ENCODE measurements at regions not wholly inside any gene's neighbourhood (a gene's known extent, or its start where the extent isn't known, plus 50 kb on each side); places are given as distances from the start of the nearest gene placed in this dataset.

DNA sequence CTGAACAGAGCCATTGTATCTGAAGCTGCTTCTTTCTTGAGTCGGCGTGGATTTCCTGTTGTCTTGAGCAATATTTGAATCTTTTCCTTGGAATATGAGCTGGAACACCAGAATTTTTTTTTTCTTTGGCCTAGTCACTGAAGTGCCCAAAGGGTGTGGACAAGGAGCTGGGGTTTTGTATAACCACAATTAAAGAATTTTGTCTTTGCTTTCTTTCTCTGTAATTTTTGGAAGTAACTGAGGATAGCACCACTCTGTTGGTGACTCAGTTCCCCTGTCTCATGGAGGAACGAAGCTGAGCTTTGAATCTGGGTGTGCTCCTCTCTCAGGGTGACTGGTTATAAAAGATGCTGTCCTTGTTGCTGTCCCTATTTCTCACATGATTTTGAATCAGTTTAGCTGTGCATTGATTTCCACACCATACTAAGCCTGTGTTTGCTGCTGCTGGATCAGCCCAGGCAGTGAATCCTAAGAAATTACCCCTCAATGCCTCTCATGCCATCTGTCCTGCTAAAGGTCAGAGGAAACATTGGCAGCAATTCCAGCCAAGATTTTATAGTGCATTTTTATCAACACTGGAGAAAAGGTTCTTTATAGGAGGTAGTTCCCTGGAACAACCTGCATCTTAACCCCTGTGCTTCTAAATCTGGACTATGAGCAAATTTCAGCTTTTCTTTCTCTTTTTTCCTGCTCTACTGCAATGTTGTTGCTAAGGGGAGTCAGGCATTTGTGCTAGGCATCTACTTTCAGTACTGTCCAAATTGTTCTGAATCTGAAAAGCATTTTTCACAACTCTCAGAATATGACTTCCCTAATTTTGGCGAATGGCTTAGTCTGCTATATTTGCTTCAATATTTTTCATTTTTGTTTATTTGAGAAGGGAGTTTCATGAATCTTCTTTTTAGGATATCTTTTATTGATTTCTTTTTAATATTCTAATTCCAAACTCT lies 540.8 kb downstream of the SOX6 start:
- 0 out of 2 replicates have a peak, but pooled peaks cover 2% of the 10 kb centered on the region for H3K27me3 ChIP-seq (ENCODE audit: low read depth)
- no peak overlapping the region for H3K4me3 ChIP-seq
- H3K9me3 ChIP-seq: no peaks in the 10 kb centered on the region
- no peaks in the 10 kb centered on the region for H3K4me1 ChIP-seq
- H3K36me3 ChIP-seq (replicated peaks): no peaks in the 10 kb centered on the region
- no peak for DNase-seq (ENCODE audit: low spot score in 2 of 2)
- in situ Hi-C loops (cut with MboI; ENCODE audit: low sequenced_read_pairs): no loop called here

DNA sequence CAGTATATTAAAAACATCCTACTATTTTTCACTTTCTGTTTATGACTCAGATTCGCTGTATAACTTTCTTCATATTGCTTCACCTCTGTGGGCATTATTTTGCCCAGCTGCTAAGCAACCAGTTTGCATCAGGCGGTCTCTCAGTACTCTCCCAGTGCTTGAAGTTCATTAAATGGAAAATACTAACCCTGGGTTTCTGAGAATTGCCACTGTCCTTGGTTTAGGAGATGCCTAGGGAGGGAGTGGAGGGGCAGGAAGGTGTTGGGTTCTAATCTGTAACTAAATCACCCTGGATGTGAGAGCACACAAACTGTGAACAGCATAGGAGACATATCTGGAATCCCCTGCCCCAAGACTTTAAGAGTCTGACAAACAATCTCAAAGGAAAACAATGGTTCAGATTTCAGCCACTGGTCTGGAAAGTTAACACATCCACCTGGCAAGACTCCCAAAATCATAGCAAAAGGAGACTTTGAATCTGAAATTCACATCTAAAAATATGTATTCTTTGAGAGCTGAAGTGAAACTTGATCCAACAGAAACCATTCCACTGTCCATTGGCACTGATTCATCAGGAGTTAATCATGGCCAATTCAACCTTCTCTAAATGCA lies 540.0 kb downstream of the SOX6 start:
- in situ Hi-C loops (cut with MboI; ENCODE audit: low sequenced_read_pairs): no loop called here
- DNase-seq (ENCODE audit: low spot score in 2 of 2): no peak

DNA sequence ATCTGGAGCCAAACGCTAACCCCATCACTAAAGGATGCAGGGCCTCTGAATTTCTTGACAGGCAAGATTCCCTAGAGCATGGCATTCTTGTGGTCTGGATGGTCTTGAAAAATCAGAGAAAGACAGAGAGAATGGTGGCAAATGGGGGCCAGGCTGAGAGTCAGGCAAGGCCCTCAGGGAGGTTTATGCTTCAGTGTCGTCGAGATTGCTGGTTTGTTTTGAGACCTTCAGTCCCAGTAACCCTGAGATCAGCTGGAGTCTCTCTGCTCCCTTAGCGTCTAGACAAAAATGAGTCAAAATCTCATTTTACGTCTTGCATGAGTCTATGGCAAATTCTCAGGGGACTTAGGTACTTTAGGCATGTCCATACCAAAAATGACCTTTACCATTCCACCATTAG lies 539.3 kb downstream of the SOX6 start:
- in situ Hi-C loops (cut with MboI; ENCODE audit: low sequenced_read_pairs): no loop called here
- no peak overlapping the region for H3K4me3 ChIP-seq
- H3K9me3 ChIP-seq: no peaks in the 10 kb centered on the region
- no peaks in the 10 kb centered on the region for H3K36me3 ChIP-seq (replicated peaks)
- DNase-seq (ENCODE audit: low spot score in 2 of 2): no peak
- no peaks in the 10 kb centered on the region for H3K4me1 ChIP-seq
- H3K27me3 ChIP-seq (ENCODE audit: low read depth): no peaks in the 10 kb centered on the region; the same call in 1 of the 2 replicates

More for the DNA sequence above, 540.0 kb downstream of the SOX6 start:
- Histone ChIP-seq H3K27me3 (ENCODE audit: low read depth) (no peaks in the 10 kb centered on the region; the same call in 1 of the 2 replicates), H3K36me3 (replicated peaks) (no peaks in the 10 kb centered on the region), H3K4me1 (no peaks in the 10 kb centered on the region), H3K4me3 (no peak overlapping the region), H3K9me3 (no peaks in the 10 kb centered on the region)

DNA sequence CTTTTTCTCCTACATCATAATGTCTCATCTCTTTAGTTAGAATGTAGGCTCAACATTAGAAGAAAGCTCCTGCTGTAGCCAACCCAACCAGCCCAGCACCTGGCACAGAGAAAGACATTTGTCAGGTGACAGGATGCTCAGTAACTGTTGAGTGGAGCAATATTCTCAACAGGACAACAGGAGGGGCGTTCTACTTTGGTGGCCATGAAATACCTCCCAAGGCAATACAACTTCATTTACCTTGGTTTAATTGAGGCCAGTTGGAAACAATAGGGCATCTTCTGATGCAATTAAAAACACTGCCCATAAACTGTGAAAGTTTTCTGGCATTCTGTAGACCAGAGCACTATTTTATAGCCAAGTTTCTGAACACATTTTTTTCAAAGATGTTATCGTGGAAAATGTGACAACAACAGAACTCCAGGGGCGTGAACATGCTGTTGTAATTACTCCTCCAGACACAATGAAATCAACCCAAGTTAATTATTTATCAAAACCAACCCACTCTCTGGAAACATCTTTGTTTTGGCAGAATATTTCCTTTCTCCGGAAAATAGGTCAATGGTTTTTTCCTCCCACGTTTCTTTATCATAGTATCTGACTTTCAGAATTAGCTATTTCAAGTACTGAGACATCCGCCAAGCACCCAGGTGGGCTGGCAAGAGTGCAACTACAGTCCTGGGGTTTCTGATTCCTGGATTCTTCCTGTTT lies 538.1 kb downstream of the SOX6 start:
- Histone ChIP-seq H3K4me3 (no peak overlapping the region), H3K9me3 (no peaks in the 10 kb centered on the region), H3K27me3 (ENCODE audit: low read depth) (no peaks in the 10 kb centered on the region; the same call in none of the 2 replicates), H3K4me1 (no peaks in the 10 kb centered on the region), H3K36me3 (replicated peaks) (no peaks in the 10 kb centered on the region)
- in situ Hi-C loops (cut with MboI; ENCODE audit: low sequenced_read_pairs): no loop called here
- no peak for DNase-seq (ENCODE audit: low spot score in 2 of 2)

DNA sequence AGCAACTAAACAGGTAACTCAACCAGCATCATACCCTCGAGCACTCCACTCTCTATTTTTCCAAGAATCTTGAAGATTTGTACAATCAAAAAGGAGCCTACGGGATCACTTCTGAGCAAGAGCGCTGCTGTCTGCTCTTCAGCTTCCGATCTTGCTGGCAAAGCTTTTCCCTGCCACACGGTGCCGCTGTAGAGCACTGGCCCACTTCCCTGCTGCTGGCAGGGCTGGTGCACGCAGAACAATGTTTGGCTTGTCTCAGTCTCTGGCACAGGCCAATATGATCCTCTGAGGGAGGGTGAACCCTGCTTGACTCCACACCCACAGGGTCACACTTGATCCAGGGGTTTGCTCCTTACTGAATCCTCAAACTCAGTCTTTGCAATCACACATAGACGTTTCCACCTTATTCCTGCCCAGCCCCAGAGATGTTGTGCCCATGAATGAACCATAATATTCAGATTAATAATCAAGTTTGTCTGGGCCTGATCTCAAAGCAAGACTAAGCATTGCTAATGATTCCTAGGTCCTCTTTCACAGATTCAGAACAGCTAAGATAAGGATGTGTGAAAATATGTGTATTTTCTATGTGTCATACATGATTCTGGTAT lies 536.6 kb downstream of the SOX6 start:
- H3K9me3 ChIP-seq: no peaks in the 10 kb centered on the region
- in situ Hi-C loops (cut with MboI; ENCODE audit: low sequenced_read_pairs): loop anchor here (10.0 kb wide), 1 partner anchor 785 kb away; no protein-coding TSS in a partner anchor
- peak; percentile 47 to 83 for DNase-seq (ENCODE audit: low spot score in 2 of 2)
- no peaks in the 10 kb centered on the region for H3K36me3 ChIP-seq (replicated peaks)
- no peak overlapping the region for H3K4me3 ChIP-seq
- no peaks in the 10 kb centered on the region for H3K4me1 ChIP-seq
- H3K27me3 ChIP-seq (ENCODE audit: low read depth): no peaks in the 10 kb centered on the region; the same call in none of the 2 replicates

DNA sequence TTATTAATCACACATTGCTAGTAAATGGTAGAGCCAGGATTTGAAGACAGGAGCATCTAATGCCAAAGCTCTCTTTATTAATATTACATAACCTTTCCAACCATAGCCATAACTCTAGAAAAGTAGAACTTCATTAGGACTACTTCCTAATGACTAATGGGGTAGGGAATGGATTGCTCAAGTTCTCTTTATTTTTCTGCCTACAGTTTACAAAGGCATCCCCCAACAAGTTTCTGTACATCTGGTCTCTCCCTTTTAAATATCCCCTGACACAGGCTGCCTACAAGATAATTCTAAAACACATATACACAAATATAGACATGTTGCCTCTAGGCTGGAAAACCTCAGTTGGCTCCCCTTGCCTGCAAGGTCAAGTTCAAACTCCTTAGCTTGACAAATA lies 534.9 kb downstream of the SOX6 start:
- H3K9me3 ChIP-seq: no peaks in the 10 kb centered on the region
- H3K4me1 ChIP-seq: no peaks in the 10 kb centered on the region
- DNase-seq (ENCODE audit: low spot score in 2 of 2): no peak
- H3K4me3 ChIP-seq: no peak overlapping the region
- no peaks in the 10 kb centered on the region for H3K36me3 ChIP-seq (replicated peaks)
- in situ Hi-C loops (cut with MboI; ENCODE audit: low sequenced_read_pairs): loop anchor here (10.0 kb wide), 1 partner anchor 783 kb away; no protein-coding TSS in a partner anchor
- no peaks in the 10 kb centered on the region; the same call in none of the 2 replicates for H3K27me3 ChIP-seq (ENCODE audit: low read depth)

DNA sequence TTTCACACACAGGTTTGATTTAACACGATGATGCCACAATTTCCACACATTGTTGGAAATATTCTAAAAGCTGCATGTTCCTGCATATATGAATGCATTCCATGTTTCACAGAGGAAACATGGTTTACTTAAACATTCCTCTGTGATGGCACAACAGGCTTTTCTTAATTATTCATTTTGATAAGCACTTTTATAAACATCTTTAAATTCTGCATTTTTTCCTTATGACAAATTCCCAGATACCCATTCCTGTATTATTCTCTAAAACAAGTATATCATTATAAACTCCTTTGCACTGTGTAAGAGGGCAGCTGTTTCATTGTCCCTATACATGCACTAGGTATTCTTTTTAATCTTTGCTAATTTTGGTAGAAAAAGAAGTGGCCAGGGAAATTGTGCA lies 532.3 kb downstream of the SOX6 start:
- H3K36me3 ChIP-seq (replicated peaks): no peaks in the 10 kb centered on the region
- H3K9me3 ChIP-seq: no peaks in the 10 kb centered on the region
- no peaks in the 10 kb centered on the region for H3K4me1 ChIP-seq
- in situ Hi-C loops (cut with MboI; ENCODE audit: low sequenced_read_pairs): loop anchor here (10.0 kb wide), 1 partner anchor 781 kb away; no protein-coding TSS in a partner anchor
- H3K27me3 ChIP-seq (ENCODE audit: low read depth): no peaks in the 10 kb centered on the region; the same call in none of the 2 replicates
- H3K4me3 ChIP-seq: no peak overlapping the region
- no peak for DNase-seq (ENCODE audit: low spot score in 2 of 2)

DNA sequence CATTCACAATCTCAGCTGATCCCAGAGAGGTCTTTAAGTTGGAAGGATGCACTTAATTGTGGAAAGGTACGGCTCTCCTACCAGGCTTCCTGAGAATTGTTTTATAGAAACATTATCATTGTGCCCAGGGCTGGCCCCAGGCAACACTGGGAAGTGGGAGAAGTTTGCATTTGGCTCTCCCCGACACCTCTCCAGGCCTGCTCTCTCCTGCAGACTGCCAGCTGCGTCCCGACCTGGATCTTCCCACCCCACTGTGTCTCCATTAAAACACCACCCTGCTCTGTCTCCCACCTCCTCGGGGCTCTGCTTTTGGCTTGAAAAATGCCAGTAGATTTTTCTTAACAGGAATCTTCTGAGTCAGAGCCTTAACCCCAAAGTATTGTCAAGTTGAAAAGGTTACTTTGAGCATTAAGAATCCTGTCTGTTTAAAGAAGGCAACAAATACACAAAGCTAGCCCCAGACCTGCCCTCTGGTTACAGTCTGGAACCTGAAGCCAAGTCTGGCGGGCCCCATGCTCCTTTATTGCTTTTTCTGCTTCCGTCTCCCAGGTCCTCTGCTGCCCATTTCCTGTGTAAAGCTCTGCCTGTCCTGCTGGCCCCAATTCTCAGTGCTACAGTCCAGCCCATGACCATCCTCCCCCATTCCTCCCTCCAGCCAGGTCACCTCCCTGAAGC lies 530.2 kb downstream of the SOX6 start:
- Histone ChIP-seq H3K36me3 (replicated peaks) (no peaks in the 10 kb centered on the region), H3K4me1 (no peaks in the 10 kb centered on the region), H3K4me3 (no peak overlapping the region), H3K9me3 (no peaks in the 10 kb centered on the region), H3K27me3 (ENCODE audit: low read depth) (no peaks in the 10 kb centered on the region; the same call in none of the 2 replicates)
- no peak for DNase-seq (ENCODE audit: low spot score in 2 of 2)
- in situ Hi-C loops (cut with MboI; ENCODE audit: low sequenced_read_pairs): loop anchor here (10.0 kb wide), 1 partner anchor 779 kb away; no protein-coding TSS in a partner anchor

DNA sequence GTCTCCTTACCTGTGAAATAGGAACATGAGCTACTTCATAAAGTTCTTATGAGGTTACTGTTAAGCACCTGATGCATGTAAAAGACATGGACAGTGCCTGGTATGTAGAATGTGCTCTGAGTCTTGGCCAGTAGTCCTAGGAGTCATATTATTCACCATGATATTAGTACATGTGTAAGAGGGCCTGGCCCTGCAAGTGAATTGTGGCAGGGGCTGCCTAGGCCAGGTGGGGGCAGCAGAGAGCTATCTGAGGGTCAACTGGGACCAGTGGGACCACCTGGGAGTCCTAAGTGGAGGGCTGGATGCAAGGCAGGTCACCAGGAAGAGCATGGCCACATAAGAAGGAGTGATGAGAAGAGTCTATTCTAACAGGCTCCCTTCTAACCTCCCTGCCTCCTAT lies 529.5 kb downstream of the SOX6 start:
- peak; percentile 47 to 87 for DNase-seq (ENCODE audit: low spot score in 2 of 2)
- Histone ChIP-seq H3K4me1 (no peaks in the 10 kb centered on the region), H3K9me3 (no peaks in the 10 kb centered on the region), H3K27me3 (ENCODE audit: low read depth) (no peaks in the 10 kb centered on the region; the same call in 1 of the 2 replicates), H3K36me3 (replicated peaks) (no peaks in the 10 kb centered on the region), H3K4me3 (no peak overlapping the region)
- in situ Hi-C loops (cut with MboI; ENCODE audit: low sequenced_read_pairs): loop anchor here (10.0 kb wide), 1 partner anchor 778 kb away; no protein-coding TSS in a partner anchor

DNA sequence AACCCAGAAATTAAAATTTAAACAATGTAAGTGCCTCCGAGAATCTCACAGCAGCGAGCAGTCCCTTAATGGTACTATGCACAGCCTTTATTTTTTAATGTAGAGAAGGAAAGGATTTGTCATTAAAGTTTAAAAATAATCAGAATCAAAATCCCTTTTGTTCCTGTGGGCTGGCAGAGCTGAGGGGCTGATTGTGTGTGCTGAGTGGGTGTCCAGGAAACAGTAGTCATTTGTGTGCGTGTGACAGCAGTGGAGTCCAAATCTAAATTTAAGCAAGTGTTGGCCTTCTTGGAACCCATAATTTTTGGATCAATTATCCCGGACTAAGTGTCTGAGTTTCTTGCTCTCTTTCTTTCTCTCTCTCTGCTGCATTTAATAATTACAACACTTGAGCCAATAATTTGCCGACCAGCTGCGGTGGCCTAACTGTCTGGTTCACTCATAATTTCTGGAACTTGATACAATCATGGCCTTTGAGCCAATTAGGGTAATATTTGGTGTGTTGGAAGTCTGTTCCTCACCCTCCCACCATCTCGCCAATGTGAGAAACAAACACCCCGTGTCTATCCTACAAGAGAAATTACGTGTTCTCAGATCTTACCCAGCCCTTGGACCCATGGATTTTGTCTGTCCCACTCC lies 528.0 kb downstream of the SOX6 start:
- no peak for DNase-seq (ENCODE audit: low spot score in 2 of 2)
- in situ Hi-C loops (cut with MboI; ENCODE audit: low sequenced_read_pairs): loop anchor here (10.0 kb wide), 1 partner anchor 776 kb away; no protein-coding TSS in a partner anchor

DNA sequence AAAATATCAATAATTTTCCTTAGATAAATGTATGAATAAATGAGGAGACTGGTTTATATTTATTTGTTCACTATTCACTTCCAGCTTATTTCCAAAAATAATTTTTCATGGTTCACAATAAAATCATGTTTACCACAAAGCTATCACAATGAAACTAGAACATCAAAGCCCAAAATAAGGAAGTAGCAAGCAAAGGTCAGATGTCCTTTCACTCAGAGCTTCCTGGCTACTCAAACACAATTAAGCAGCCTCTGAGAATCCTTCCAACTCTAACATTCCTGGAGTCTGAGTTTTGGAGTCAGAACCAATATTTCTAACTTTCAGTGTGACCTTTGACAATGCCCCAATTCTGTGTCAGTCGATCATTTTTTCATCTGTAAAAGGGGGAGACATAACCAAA lies 527.0 kb downstream of the SOX6 start:
- DNase-seq (ENCODE audit: low spot score in 2 of 2): no peak
- Histone ChIP-seq H3K4me3 (no peak overlapping the region), H3K36me3 (replicated peaks) (no peaks in the 10 kb centered on the region), H3K4me1 (no peaks in the 10 kb centered on the region), H3K27me3 (ENCODE audit: low read depth) (no peaks in the 10 kb centered on the region), H3K9me3 (no peaks in the 10 kb centered on the region)
- in situ Hi-C loops (cut with MboI; ENCODE audit: low sequenced_read_pairs): loop anchor here (10.0 kb wide), 1 partner anchor 775 kb away; no protein-coding TSS in a partner anchor

More for the DNA sequence above, 528.0 kb downstream of the SOX6 start:
- H3K36me3 ChIP-seq (replicated peaks): no peaks in the 10 kb centered on the region
- H3K27me3 ChIP-seq (ENCODE audit: low read depth): no peaks in the 10 kb centered on the region
- no peaks in the 10 kb centered on the region for H3K4me1 ChIP-seq
- H3K4me3 ChIP-seq: no peak overlapping the region
- no peaks in the 10 kb centered on the region for H3K9me3 ChIP-seq

DNA sequence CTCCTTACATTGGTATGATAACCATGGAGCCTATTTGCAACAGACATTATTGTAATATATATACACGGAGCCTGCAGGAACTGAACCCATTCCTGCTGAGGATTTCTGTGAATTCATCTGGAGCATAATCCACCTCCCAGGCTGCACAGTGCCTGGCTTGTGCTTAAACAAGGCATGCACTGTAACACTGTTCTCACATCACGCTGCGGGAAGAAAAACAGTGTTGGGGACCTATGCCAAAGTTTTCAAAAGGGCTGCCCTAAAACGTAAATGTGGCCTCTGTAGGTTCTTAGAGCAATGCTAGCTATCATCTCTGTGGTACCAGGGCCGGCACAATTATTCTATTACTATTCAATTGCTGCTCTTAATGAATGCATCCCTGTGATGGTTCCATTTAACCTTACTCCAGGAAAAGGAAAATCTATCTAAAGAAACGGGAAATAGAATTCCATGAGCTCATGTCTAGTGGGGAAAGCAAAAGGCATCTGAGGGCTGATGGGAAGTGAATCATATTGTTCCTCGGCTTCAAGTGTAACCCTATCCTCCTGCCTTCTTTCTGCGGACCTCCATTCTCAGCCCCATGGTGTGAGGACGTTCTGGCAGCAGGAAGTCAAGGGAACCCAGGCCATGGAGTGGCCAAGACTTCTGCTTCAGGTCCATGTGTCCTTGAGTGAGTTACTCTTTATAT lies 525.5 kb downstream of the SOX6 start:
- H3K27me3 ChIP-seq (ENCODE audit: low read depth): no peaks in the 10 kb centered on the region
- DNase-seq (ENCODE audit: low spot score in 2 of 2): no peak
- in situ Hi-C loops (cut with MboI; ENCODE audit: low sequenced_read_pairs): no loop called here
- H3K9me3 ChIP-seq: no peaks in the 10 kb centered on the region
- no peaks in the 10 kb centered on the region for H3K4me1 ChIP-seq
- no peaks in the 10 kb centered on the region for H3K36me3 ChIP-seq (replicated peaks)
- no peak overlapping the region for H3K4me3 ChIP-seq
